Muscle of back (tissue), 3 donors: ENCODE measurements at regions not wholly inside any gene's neighbourhood (a gene's known extent, or its start where the extent isn't known, plus 50 kb on each side); places are given as distances from the start of the nearest gene placed in this dataset.
"Not testable (repeated sequence)": the region's sequence is repeated elsewhere in the genome, so short reads cannot be mapped to it uniquely, and the experiment has no call there.

Experiments
- DNase-seq, 3 donors: peaks; one replicate each; pipeline versions ENCODE4 v3.0.0 to v3.0.0-alpha.2; 2013

DNA sequence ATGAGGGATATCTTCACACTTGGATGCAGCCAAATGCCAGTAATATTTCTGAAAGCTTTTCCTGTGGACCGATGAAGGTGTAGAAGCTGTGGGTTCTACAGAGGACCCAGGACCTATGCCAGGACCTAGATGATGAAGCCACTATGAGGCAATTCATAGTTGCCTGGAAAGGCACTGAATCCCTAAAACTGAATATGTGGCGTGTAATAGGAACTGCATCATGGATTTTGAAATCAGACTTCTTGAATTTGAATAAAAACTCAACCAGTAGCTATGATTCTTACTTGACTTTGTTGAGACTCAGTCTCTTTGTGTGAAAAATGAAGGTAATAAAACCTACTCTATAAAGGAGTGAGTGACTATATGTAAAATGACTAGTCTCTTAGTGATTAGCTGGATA is 89.9 kb upstream of the SGK1 start:
- no peak for DNase-seq

DNA sequence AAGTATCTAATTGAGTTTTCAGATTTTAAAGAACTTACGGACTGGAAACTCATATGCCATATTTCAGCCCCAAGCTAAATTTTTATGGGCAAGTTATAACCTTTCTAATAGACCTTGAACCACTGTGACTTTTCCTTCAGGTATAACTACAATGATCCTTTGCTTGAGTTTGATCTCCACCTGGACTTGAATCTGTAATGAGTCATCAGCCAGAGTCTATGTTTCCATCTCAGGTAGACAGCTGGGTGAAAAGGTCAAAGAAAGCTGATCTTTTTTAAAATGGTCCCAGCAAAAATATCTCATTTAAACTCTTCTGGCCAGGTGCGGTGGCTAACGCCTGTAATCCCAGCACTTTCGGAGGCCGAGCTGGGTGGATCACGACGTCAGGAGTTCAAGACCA is 88.4 kb upstream of the SGK1 start:
- no peak for DNase-seq

DNA sequence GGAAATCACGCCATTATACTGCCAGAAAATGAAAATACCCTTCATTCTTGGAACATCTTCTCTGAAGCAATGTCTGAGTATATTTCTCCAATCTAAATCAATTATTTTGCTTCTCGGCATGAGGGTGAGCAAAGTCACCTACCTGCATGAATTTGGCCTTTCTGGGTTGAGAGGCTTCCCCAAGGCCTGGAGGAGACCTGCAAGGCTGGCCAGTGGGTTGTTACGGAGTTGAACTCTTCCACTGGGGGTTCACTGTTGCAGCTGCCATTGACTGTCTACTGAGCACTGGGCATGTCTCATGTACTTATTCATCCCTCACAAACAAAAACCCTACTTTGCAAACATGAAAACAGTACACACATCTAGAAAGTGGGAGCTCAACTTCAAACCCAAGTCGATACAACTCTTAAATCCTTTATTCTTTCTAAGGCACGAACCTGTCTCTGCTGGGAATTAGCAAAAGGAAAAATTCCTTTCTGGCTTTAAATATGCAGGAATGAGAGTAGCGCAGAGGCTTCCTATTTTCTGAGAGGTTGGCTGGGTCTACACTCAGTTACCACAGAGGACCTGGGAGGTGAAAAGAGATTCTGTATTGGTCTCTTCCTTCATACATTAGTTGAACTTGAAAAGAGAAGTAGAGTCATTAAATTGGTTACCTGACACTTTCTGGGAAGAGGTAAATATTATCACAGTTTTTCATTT is 87.6 kb upstream of the SGK1 start:
- DNase-seq: no peak

DNA sequence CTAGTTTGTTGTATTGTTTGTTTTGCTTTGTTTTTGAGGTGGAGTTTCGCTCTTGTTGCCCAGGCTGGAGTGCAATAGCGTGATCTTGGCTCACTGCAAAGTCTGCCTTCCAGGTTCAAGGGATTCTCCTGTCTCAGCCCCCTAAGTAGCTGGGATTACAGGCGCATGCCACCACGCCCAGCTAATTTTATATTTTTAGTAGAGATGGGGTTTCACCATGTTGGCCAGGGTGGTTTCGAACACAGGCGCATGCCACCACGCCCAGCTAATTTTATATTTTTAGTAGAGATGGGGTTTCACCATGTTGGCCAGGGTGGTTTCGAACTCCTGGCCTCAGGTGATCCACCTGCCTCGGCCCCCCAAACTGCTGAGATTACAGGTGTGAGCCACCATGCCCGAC is 85.4 kb upstream of the SGK1 start:
- not testable (repeated sequence) for DNase-seq

DNA sequence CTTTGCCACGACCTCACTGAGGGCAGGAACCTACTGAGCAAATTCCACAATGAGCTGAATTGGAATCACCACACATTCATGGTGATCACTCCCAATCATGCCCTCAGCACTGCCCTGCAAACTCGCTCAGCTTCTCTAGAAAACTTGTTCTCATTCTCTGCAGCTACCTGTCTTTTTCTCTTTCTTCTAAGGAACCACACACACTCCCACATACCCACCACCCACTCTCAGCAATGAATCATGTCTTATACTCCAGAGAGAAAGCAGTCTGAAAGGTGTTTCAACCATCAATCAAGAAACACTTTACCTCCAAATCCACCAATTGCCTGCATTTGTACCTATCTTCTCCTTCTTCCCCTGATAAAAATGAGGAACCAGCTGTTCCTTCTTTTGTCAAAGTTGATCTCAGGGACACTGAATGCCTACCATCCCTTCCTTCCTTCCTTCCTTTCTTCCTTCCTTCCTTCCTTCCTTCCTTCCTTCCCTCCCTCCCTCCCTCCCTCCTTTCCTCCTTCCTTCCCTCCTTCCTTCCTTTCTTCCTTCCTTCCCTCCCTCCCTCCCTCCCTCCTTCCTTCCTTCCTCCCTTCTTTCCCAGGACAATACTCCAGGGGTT is 84.6 kb upstream of the SGK1 start:
- no peak for DNase-seq

DNA sequence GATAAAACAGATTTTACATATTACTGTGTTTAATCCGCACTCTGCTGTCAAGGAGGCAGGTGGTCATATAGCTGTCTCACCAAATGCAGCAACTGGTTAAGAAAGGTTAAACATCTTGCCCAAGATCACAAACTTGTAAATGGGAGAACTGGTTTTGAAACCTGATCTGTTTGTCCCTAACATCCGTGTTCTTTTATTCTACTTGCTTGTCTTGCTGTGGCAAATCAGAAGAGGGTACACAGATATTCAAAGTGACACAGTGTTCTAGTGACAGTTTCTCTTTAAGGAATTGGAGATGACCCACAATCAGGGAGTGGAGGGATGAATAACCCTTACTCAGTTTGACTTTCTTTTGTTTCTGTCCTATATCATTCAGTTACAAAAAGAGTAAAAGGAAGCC is 83.0 kb upstream of the SGK1 start:
- DNase-seq: no peak

DNA sequence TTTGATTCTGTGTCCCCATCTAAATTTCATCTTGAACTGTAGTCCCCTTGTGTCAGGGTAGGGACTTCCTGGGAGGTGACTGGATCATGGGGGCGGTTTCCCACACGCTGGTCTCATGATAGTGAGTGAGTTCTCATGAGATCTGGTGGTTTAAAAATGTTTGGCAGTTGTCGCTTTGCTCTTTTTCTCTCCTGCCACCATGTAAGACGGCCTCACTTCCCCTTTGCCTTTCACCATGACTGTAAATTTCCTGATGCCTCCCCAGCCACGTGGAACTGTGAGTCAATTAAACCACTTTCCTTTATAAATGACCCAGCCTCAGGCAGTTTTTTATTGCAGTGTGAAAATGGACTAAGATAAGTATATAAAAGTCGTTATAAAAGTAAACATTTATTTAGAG is 80.5 kb upstream of the SGK1 start:
- no peak for DNase-seq

DNA sequence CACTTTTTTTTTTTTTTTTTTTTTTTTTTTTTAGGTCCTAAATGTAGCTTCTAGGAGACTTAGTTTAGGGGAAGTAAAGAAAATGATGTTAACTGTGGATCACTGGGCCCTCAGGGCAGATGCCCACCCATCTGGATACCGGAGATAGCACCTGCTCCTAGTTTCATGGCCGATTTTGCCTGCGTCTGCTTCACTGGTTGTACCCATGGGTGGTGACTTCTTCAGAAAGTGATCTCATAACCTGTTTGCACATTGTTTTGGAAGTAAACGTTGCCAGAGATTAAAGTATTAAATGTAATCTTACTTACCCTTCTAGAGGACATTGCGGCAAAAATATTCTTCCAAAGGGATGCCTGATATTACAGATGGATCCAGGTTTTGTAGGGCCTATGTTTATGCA is 79.8 kb upstream of the SGK1 start:
- no peak for DNase-seq

DNA sequence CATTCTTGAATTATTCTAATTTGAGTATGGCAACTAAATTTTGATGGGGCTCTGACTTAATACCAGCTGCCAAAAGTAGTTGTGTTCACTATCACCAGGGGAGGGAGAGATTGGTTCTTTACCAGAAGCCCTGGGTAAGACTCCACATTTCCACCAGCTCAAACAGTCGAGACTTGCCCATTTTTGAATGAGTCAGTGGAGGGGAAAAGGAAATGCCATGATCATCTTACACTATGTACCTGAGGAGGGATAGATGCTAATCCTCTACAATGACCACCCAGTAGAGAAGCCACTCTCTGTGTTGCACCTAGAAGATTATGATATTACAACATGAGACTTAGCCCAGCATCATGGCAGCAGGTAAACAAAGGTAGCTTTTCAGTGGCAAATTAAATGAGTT is 77.0 kb upstream of the SGK1 start:
- no peak for DNase-seq

DNA sequence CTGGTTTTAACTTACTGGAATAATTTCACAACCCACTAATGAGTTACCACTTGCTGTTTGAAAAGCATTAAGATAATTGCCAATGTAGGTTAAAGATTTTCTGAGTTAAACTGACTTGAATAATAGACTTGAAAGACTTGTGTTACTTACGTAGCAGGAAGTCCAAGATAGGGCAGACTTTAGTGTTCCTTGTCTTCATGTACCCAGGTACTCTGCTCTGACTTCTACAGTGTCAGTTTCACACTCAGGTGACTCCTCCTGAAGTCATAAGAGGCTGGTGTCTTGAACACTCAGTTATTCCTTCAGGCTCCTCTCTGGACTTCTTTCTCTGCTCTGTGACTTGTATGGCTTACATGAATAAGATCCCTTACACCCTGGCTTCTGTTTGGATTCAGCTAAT is 76.3 kb upstream of the SGK1 start:
- no peak for DNase-seq

DNA sequence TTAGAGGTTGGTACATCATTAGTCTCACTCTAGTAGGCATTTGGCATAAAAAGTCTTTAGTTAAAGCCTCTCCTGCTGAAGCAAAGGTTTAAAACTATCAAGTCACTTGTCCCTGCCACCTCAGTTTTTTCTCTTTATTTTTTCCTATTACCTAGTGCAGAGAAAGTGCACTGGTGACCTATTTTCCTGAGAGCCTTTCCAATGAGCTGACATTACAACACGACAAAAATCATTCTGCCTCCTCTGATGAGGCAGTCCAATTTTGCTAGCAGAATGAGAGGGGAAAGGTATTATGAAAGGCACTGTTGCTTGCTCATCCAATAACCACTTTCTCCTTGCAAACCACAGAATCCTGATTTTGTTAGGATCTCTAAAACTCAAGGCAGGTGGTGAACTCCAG is 73.3 kb upstream of the SGK1 start:
- no peak for DNase-seq

DNA sequence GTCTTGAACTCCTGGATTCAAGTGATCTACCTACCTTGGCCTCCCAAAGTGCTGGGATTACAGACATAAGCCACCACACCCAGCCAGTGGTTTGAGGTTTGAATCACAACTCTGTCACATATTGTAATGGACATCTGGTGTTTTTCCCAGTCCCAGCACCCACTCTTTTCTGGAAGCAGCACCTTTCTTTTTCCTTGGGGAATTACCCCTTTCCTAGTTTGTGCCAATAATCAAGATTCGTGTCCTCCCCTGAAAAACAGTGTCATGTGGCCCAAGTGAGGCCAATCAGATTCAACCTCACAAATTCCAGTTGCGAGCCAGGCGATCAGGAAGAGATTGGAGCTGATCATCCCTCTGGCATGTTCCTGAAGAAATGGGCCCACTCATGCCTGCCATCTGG is 71.7 kb upstream of the SGK1 start:
- no peak for DNase-seq

DNA sequence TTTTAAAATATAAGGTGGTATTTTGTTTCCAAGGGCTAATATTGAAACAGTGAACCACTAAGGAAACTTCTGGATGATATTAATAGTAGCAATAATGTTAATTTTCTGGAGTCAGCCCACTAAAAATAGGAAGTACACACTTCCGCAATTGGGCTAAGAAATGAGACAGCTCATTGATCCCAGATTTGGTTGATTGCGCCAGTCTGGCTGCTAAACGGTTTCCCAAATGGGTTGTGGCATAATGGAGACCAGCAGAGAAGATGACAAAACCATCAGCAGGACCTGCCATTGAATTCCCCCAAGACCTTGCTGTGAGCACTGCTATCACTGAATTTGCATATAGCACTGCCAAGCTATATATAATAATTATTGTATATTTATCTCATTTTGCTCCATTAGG is 71.2 kb upstream of the SGK1 start:
- no peak for DNase-seq

DNA sequence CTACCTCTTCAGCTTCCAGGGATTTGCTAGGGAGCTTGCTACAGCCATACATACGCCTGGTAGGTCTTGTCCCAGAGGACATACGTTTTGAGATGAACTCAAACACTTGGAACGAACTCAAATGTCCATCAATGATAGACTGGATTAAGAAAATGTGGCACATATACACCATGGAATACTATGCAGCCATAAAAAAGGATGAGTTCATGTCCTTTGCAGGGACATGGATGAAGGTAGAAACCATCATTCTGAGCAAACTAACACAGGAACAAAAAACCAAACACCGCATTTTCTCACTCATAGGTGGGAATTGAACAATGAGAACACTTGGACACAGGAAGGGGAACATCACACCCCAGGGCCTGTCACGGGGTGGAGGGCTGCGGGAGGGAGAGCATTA is 68.6 kb upstream of the SGK1 start:
- DNase-seq: not testable (repeated sequence)

DNA sequence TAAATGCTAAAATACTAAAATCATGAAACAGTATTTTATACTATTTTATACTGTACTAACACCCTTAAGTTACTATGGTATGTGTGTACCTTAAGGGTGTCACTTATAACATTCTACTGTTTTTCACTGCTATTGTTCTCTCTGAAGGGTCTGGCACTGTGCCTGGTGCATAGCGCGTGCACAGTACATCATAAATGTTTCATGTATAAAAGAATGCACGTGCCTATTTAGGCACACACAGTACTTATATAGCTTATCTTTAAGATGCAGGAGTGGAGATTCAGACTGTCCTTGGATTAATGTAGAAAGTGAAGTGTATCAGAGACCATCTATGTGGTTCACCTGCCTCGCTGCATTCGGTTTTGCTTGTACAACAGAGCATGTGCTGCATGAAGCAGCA is 64.0 kb upstream of the SGK1 start:
- peak in 1 of 3 donors; percentile 21 for DNase-seq

DNA sequence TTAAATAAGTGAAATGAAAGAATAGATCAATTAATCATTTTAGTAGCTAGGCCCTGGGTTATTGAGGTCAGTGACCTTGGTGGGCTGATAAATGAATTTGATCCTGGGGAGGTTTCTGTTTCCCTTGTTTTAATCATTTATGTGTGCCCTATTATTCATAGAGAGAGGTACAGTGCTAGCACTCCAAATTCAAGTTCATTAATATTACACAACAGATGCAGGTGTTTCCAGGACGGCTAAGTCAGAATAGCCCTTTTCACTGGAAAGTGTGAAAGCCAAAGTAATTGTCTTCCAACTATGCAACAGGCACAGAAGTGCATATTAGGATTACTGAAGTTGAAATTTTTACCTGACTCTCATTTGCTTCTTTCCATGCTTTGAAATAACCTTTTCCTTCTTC is 61.7 kb upstream of the SGK1 start:
- no peak for DNase-seq

DNA sequence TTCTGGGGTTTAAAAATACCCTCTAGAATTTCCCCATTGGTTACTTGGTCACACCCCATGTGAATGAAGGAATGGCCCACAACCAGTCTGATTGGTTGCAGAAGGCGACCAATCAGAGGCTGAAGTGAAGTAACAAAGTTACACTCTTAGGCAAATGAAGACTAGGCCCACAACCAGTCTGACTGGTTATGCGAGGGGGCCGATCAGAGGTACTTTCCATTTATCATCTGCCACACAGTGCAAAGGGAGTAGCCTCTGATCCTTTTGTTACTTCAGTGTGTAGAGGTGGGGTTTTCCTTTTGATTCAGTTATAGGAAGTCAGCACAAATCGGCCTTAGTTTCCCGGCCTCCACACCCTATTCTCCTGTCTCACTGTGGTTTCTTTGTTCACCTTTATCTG is 61.2 kb upstream of the SGK1 start:
- DNase-seq: no peak

DNA sequence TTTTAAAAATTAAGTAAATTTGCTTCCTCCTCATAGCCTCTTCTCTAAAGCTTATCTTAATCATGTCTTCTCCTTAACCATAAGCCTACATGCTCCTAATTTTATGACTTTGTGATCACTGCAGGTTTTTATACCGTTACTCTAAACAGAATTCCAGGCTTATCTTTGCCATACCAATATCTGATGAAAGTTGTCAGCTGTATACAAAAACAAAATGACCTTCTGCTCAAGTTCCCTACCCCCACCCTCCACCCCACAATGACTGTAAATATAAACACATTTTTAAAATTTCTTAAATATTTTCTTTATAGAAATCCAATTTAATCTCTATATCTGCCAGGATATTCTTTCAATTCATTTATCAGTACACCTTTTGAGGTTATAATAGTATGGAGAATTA is 60.5 kb upstream of the SGK1 start:
- no peak for DNase-seq

DNA sequence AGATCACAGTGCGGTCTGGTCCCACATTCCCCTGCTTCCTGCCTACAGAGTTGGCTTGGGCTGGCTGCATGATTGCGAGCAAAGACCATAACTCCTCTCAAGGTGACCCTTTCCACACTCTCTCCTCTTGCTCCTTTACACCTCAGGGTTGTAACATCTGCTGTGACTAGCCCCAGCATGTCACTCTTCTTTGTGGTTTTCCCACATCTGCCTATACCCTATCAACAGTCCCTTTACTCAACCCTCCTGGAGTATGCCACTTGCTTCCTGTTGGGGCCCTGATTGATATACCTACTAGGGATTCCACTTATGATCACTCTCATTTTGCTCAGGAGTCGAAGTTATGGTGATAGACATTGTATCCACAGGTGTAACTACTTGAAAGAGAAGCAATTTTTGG is 58.9 kb upstream of the SGK1 start:
- no peak for DNase-seq

DNA sequence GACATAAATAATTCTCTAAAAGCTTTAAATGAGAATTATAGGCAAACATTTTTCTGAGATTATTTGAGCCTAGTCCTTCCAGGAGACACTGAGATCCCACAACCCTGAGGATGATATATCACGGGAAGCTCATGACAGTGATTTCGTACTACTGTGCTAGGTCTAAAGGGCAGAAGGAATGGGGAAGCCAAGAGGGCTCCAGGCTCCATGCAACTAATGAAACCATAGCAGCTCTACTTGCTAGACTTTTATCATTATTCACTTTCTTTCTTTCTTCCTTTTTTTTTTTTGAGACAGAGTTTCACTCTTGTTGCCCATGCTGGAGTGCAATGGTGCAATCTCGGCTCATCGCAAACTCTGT is 57.3 kb upstream of the SGK1 start:
- DNase-seq: no peak

DNA sequence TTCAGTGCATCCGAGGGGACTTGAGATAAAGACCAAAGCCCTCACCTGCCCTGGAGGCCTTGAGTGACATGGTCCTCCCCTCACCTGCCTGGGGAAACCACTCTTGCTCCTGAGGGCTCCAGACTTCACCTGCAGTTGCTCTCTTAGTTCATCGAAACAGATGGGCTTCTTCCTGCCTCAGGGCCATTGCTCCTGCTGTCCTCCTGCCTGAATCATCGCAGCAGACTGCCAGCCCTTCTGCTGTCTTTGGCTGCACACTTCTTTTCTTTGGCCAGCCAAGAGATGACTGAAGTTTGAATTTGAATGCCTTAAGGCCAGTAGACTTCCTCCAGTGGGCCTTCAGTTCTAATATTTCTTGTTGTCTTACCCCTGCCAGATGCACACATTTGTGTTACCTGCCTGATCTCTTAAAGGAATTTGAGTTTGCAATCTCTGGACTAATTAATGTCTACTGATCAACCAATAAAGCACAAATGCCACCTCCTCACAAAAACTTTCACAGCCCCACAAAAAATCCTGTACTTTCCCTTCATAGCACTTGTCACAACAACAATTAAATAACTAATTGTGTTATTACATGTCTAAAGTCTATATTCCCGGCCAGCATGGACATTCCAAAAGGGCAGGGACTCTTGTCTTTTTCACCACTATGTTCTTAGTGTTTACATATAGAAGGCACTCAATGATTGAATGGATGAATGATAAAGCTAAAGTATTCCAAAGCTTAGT is 56.7 kb upstream of the SGK1 start:
- no peak for DNase-seq

DNA sequence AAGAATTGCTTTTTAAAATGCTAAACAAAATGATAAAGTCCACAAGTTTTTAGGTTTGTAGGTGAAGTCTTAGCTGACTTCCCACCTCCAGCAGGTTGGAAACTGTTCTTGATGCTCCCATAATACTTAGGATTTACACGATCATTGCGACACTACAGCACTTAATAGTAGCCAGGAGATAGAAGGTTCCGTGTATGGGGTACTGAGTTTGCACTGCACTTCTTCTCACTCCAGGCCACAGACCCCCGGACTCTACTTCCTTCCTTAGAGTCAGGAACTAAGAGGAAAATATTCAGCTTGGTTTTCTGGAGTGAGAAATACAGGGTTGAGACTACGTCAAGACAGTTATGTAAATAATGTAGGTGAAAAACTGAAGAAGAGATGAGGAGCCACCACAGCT is 56.1 kb upstream of the SGK1 start:
- DNase-seq: no peak

DNA sequence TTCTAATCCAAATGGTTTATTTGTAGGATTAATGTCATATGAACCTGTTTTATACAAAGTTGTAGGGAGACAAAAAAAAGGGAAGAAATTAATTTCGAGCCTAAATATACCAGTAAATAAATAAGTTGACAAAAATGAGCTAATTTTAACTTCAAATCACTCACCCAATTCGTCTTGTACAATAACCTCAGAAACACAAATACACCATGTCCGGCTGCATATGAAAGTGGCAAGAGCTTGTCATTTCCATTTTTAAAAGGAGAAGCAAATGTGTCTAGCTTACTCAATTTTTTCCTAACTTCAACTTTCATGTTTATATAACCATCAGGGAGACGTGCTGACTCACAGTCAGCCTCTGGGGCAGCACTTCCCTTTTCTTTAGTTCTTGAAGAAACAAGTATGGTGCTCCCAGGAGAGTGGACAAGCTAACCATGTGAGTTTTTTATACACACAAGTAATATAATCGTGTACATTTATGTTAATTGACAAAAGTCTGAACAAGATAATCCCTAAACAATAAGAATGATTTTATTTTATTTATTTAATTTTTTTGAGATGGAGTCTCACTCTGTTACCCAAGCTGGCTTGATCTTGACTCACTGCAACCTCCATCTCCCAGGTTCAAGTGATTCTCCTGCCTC is 55.5 kb upstream of the SGK1 start:
- peak in 2 of 3 donors; percentile 45 to 54 for DNase-seq
